ENCODE measurements at regions not wholly inside any gene's neighbourhood (a gene's known extent, or its start where the extent isn't known, plus 50 kb on each side); places are given as distances from the start of the nearest gene placed in this dataset.
"Not testable (repeated sequence)": the region's sequence is repeated elsewhere in the genome, so short reads cannot be mapped to it uniquely, and the experiment has no call there.

- no peak for DNase-seq (ENCODE audit: low read depth in 2 of 2)
Observed at GRCh38 chr2:242027676-242028450, 158.3 kb downstream of the RTP5 start.

GRCh38 chr2:242029422-242030225, 160.1 kb downstream of the RTP5 start:
- no peak for DNase-seq (ENCODE audit: low read depth in 2 of 2)

GRCh38 chr2:242030226-242030575, 160.7 kb downstream of the RTP5 start:
- DNase-seq (ENCODE audit: low read depth in 2 of 2): no peak

- DNase-seq (ENCODE audit: low read depth in 2 of 2): no peak
Observed at GRCh38 chr2:242030858-242031257, 161.3 kb downstream of the RTP5 start.

- DNase-seq (ENCODE audit: low read depth in 2 of 2): peak in 1 of 2 donors; percentile 8
Observed at GRCh38 chr2:242031481-242032019, 162.0 kb downstream of the RTP5 start.

GRCh38 chr2:242032780-242033656, 163.5 kb downstream of the RTP5 start:
- DNase-seq (ENCODE audit: low read depth in 2 of 2): no peak

GRCh38 chr2:242034138-242034537, 164.6 kb downstream of the RTP5 start:
- DNase-seq (ENCODE audit: low read depth in 2 of 2): no peak

GRCh38 chr2:242034996-242035814, 165.7 kb downstream of the RTP5 start:
- no peak for DNase-seq (ENCODE audit: low read depth in 2 of 2)

- DNase-seq (ENCODE audit: low read depth in 2 of 2): no peak
Observed at GRCh38 chr2:242035858-242036652, 166.5 kb downstream of the RTP5 start.

- no peak for DNase-seq (ENCODE audit: low read depth in 2 of 2)
Observed at GRCh38 chr2:242036653-242036950, 167.1 kb downstream of the RTP5 start.

GRCh38 chr2:242038166-242038927, 168.8 kb downstream of the RTP5 start:
- no peak for DNase-seq (ENCODE audit: low read depth in 2 of 2)

GRCh38 chr2:242038928-242039341, 169.4 kb downstream of the RTP5 start:
- no peak for DNase-seq (ENCODE audit: low read depth in 2 of 2)

GRCh38 chr2:242040303-242040655, 170.8 kb downstream of the RTP5 start:
- DNase-seq (ENCODE audit: low read depth in 2 of 2): no peak

- DNase-seq (ENCODE audit: low read depth in 2 of 2): no peak
Observed at GRCh38 chr2:242040681-242041080, 171.2 kb downstream of the RTP5 start.

GRCh38 chr2:242041816-242042215, 172.3 kb downstream of the RTP5 start:
- DNase-seq (ENCODE audit: low read depth in 2 of 2): no peak

- DNase-seq (ENCODE audit: low read depth in 2 of 2): no peak
Observed at GRCh38 chr2:242043538-242044312, 174.2 kb downstream of the RTP5 start.

GRCh38 chr2:242044313-242044590, 174.7 kb downstream of the RTP5 start:
- no peak for DNase-seq (ENCODE audit: low read depth in 2 of 2)

- not testable (repeated sequence) for DNase-seq (ENCODE audit: low read depth in 2 of 2)
Observed at GRCh38 chr2:242045596-242046144, 176.1 kb downstream of the RTP5 start.
